GM12872 (cell line): ENCODE measurements at regions not wholly inside any gene's neighbourhood (a gene's known extent, or its start where the extent isn't known, plus 50 kb on each side); places are given as distances from the start of the nearest gene placed in this dataset.

Experiments used
- TF ChIP-seq, protein P1 (sequence below): IDR thresholded peaks from 3 replicates; pipeline ENCODE4 v1.5.1; 2011; ENCODE audit warnings: low read depth, mild to moderate bottlenecking, low read length, moderate library complexity; ENCODE audit not compliant: insufficient read depth

DNA sequence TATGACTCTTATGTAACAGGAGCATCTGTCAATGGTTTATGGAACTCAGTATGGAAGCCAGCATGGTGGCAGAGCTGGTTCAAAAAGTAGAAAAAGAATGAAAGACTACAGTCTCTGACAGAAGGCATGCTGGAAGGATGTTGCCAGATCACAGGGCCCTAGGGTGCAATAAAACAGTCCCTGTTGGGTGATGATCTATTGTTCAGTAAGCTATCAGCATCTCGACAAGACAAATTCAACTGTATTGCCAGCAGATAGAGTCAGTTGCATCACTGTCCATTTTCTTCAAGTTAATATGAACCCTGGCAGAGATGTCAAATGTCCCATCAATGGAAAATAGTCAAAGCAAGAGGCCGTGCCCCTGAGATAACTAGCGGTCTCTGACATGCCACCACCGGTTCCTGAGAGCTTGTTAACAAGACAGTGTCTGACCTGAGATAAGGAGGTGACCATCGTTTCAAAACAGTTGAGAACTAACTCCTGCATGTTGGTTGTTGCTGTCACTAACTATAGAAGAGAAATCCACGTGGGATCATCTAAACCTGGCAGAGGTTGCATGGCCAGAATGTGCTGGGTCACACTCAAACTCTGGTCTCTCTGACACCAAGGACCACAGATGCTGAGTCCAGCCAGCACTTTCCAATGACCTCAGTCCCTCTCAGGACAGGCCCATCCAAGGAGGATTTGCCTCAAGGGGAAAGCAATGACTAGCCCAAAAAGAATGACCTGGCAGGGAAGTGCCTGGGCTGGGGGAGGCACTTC is 125.9 kb downstream of the RIPK4 start:
- TF ChIP-seq, protein P1, sequence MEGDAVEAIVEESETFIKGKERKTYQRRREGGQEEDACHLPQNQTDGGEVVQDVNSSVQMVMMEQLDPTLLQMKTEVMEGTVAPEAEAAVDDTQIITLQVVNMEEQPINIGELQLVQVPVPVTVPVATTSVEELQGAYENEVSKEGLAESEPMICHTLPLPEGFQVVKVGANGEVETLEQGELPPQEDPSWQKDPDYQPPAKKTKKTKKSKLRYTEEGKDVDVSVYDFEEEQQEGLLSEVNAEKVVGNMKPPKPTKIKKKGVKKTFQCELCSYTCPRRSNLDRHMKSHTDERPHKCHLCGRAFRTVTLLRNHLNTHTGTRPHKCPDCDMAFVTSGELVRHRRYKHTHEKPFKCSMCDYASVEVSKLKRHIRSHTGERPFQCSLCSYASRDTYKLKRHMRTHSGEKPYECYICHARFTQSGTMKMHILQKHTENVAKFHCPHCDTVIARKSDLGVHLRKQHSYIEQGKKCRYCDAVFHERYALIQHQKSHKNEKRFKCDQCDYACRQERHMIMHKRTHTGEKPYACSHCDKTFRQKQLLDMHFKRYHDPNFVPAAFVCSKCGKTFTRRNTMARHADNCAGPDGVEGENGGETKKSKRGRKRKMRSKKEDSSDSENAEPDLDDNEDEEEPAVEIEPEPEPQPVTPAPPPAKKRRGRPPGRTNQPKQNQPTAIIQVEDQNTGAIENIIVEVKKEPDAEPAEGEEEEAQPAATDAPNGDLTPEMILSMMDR = no peak

DNA sequence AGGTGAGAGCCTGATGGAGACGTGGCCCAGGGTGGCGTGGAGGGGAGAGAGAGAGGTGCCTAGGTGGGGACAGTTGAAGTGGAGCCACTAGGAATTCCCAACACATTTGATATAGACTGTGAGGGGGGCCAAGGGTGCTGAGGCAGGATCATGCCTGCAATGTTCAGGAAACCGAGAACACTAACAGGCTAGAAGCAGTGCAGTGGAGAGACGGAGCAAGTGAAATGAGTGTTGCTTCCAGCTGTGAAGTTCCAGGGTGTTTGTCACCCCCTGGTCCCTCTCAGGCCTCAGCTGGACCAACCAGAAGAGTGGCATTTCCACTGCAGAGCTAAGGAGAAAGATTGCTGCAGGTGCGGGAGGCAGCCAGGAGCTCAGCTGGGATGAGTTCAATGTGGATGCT is 127.1 kb downstream of the RIPK4 start:
- TF ChIP-seq, protein P1 = no peak

DNA sequence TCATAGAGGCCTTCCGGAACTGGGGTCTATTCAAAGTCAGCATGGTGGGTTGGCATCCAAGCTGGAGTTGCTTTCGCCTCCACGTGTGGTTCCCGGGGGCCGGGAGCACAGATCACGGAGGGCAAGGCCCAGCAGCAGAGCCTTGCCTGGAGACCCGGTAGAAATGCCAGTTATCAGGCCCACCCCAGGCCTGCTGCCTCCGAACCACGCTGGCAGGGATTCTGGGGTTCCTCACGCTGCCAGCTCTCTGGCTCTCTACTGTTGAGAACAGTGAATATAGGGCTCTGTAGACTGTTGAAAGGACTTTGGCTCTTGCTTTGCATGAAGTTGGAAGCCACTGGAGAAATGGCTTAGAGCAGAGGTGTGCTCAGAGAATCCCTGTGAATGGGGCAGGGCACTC is 127.5 kb downstream of the RIPK4 start:
- TF ChIP-seq, protein P1 = no peak

GRCh38 chr21:41638201-41638790 is 128.6 kb downstream of the RIPK4 start:
- TF ChIP-seq, protein P1 = no peak

GRCh38 chr21:41636636-41637630 is 129.0 kb upstream of the TMPRSS2 start:
- TF ChIP-seq, protein P1 = no peak

DNA sequence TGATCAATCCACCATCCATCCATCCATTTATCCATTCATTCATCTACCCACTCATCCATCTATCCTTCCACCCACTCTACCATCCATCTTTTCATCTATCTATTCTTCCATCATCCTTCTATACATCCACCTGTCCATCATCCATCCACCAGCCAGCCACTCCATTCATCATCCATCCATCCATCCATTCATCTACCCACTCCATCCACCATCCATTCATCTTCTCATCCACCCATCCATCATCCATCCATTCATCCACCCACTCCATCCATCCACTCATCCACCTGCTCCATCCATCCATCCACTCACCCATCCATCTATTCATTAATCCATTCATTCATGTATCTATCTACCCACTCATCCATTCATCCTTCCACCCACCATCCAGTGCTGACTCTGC is 127.9 kb upstream of the TMPRSS2 start:
- TF ChIP-seq, protein P1 = no peak

GRCh38 chr21:41634858-41635257 is 126.9 kb upstream of the TMPRSS2 start:
- TF ChIP-seq, protein P1 = no peak
